ENCODE measurements at regions not wholly inside any gene's neighbourhood (a gene's known extent, or its start where the extent isn't known, plus 50 kb on each side); places are given as distances from the start of the nearest gene placed in this dataset.

- BruUV-seq (replicated peaks), result no TSS peak
- no peak overlapping the region for H3K4me2 ChIP-seq (ENCODE audit: insufficient read depth, low read length)
- TF ChIP-seq CTCF (IDR thresholded peaks at IDR 0.05; ENCODE audit: extremely low read depth in 1 of 2, insufficient read depth in 1 of 2, low read depth in 1 of 2, low read length in 2 of 2) (no peak), FOS (IDR thresholded peaks at IDR 0.05; ENCODE audit: borderline replicate concordance, insufficient read depth, low read length) (no peak), GATA2 (IDR thresholded peaks at IDR 0.05; ENCODE audit: insufficient read depth, insufficient read length, low read depth, low read length) (no peak), POLR2AphosphoS5 (IDR thresholded peaks at IDR 0.05; ENCODE audit: insufficient read depth, low read depth, low read length) (no peak), POLR2A (IDR thresholded peaks at IDR 0.05; ENCODE audit: low read depth, low read length) (no peak), MYC (IDR thresholded peaks at IDR 0.05; ENCODE audit: low read depth, low read length) (no peak), EZH2 (IDR thresholded peaks at IDR 0.05; ENCODE audit: borderline replicate concordance, low read depth, low read length, severe bottlenecking) (no peak), JUN (IDR thresholded peaks at IDR 0.05; ENCODE audit: borderline replicate concordance, insufficient read depth, insufficient read length, low read depth) (no peak), MAX (IDR thresholded peaks at IDR 0.05; ENCODE audit: insufficient read depth, insufficient read length) (no peak)
- intact Hi-C loops (cut with micrococcal nuclease) (no loop called here), dilution Hi-C loops (cut with MboI; ENCODE audit: extremely low pct_ligation_motif_present, low sequenced_read_pairs) (no loop called here)
- DNase-seq (ENCODE audit: low read depth, low spot score), result no peak
- H3K9me1 ChIP-seq (replicated peaks; ENCODE audit: control insufficient read depth, extremely low read depth, insufficient read depth, low read length), result no peaks in the 10 kb centered on the region
- H3K9ac ChIP-seq (replicated peaks; ENCODE audit: extremely low read depth, insufficient read depth, low read length), result no peak overlapping the region
- no peaks in the 10 kb centered on the region for H3K9me3 ChIP-seq (replicated peaks; ENCODE audit: control insufficient read depth, insufficient read depth, low read length)
- ChIA-PET CTCF (interaction anchor here (0.8 kb wide), 1 partner anchor 16 kb away, joined by 3 read pairs; no protein-coding TSS in a partner anchor), POLR2A (no interaction called here)
- no peak overlapping the region for H2AFZ ChIP-seq (ENCODE audit: low read depth, low read length)
- H4K20me1 ChIP-seq (replicated peaks; ENCODE audit: control insufficient read depth, extremely low read depth, insufficient read depth, low read length), result no peaks in the 10 kb centered on the region
- no peak overlapping the region for H3K4me3 ChIP-seq (replicated peaks in 1 of 3; ENCODE audit: insufficient read depth in 1 of 3, low read depth in 1 of 3, low read length in 3 of 3)
- no peaks in the 10 kb centered on the region for H3K27me3 ChIP-seq (ENCODE audit: control insufficient read depth in 2 of 2, insufficient read depth in 2 of 2, low read length in 2 of 2)
- H3K36me3 ChIP-seq (ENCODE audit: control insufficient read depth in 2 of 2, extremely low read depth in 1 of 2, insufficient read depth in 2 of 2, low read length in 2 of 2), result no peaks in the 10 kb centered on the region
- H3K79me2 ChIP-seq (ENCODE audit: control insufficient read depth, insufficient read depth, low read length), result no peaks in the 10 kb centered on the region
- no peak overlapping the region for H3K27ac ChIP-seq (ENCODE audit: insufficient read depth, low read depth, low read length)
- H3K4me1 ChIP-seq (ENCODE audit: control insufficient read depth, extremely low read depth, insufficient read depth, low read length), result no peaks in the 10 kb centered on the region
- no peak for FAIRE-seq
Observed at GRCh38 chr5:128665747-128666355, 127.8 kb upstream of the FBN2 start.

Measured in endothelial cell of umbilical vein (primary cell).